Hepatocyte (in vitro differentiated cells): ENCODE measurements at regions not wholly inside any gene's neighbourhood (a gene's known extent, or its start where the extent isn't known, plus 50 kb on each side); places are given as distances from the start of the nearest gene placed in this dataset.

ENCODE experiments used
- DNase-seq: peaks from one replicate; pipeline ENCODE4 v3.0.0-alpha.2; 2016; ENCODE audit warnings: low spot score
- H2AFZ ChIP-seq: fragments of 200-600 bp; sonication (generic); 2 replicates; pipeline ENCODE4 v1.6.0; 2016; ENCODE audit warnings: antibody characterized with exemption, mild to moderate bottlenecking
- H3K27ac ChIP-seq: fragments of 200-600 bp; sonication (generic); 2 replicates; pipeline ENCODE4 v1.5.1; 2016; ENCODE audit warnings: mild to moderate bottlenecking
- H3K27me3 ChIP-seq: fragments of 200-600 bp; sonication (generic); 2 replicates; pipeline ENCODE4 v1.6.1; 2016
- H3K36me3 ChIP-seq: fragments of 200-600 bp; sonication (generic); replicated peaks from 2 replicates; pipeline ENCODE4 v1.5.1; 2016; ENCODE audit warnings: low read depth; ENCODE audit not compliant: insufficient read depth
- H3K4me1 ChIP-seq: fragments of 200-600 bp; sonication (generic); 2 replicates; pipeline ENCODE4 v1.5.1; 2016; ENCODE audit warnings: mild to moderate bottlenecking, moderate library complexity; ENCODE audit not compliant: insufficient read depth
- H3K4me2 ChIP-seq: fragments of 200-600 bp; sonication (generic); 2 replicates; pipeline ENCODE4 v1.6.0; 2016
- H3K4me3 ChIP-seq: fragments of 200-600 bp; sonication (generic); 2 replicates; pipeline ENCODE4 v1.5.1; 2016; ENCODE audit warnings: mild to moderate bottlenecking
- H3K79me2 ChIP-seq: fragments of 200-600 bp; sonication (generic); 2 replicates; pipeline ENCODE4 v1.6.0; 2017; ENCODE audit warnings: mild to moderate bottlenecking
- H3K9me2 ChIP-seq: fragments of 200-600 bp; sonication (generic); replicated peaks from 2 replicates; pipeline ENCODE4 v1.6.0; 2017; ENCODE audit warnings: mild to moderate bottlenecking; ENCODE audit not compliant: insufficient read depth
- H3K9me3 ChIP-seq: fragments of 200-600 bp; sonication (generic); 2 replicates; pipeline ENCODE4 v1.5.1; 2016; ENCODE audit warnings: low read depth, mild to moderate bottlenecking
- H4K20me1 ChIP-seq: fragments of 200-600 bp; sonication (generic); 2 replicates; pipeline ENCODE4 v1.6.0; 2016; ENCODE audit warnings: mild to moderate bottlenecking; ENCODE audit not compliant: insufficient read depth, poor library complexity, severe bottlenecking
- CTCF ChIP-seq: fragments of 200-600 bp; sonication (generic); IDR thresholded peaks from 2 replicates; pipeline ENCODE4 v1.5.1; 2016; ENCODE audit warnings: antibody characterized with exemption, mild to moderate bottlenecking; ENCODE audit not compliant: poor library complexity
- EZH2 ChIP-seq: fragments of 200-600 bp; sonication (generic); IDR thresholded peaks from 2 replicates; pipeline ENCODE4 v1.6.1; 2016; ENCODE audit warnings: antibody characterized with exemption, mild to moderate bottlenecking, borderline replicate concordance
- EZH2phosphoT487 ChIP-seq: fragments of 200-600 bp; sonication (generic); IDR thresholded peaks from one replicate; pipeline ENCODE4 v1.6.1; 2018; ENCODE audit warnings: antibody characterized with exemption, mild to moderate bottlenecking, low read depth, moderate library complexity; ENCODE audit not compliant: unreplicated experiment, severe bottlenecking
- WGBS: methylation state at CpG from one replicate; pipeline ENCODE4 v1.1.6; 2016; ENCODE audit warnings: low lambda C conversion rate; ENCODE audit errors: missing lambda C conversion rate; 5-methylcytosine and 5-hydroxymethylcytosine counted together

- Histone ChIP-seq H3K36me3 (no peaks in the 10 kb centered on the region), H4K20me1 (no peaks in the 10 kb centered on the region), H2AFZ (no peak overlapping the region), H3K4me3 (no peak overlapping the region), H3K4me1 (no peaks in the 10 kb centered on the region), H3K27me3 (no peaks in the 10 kb centered on the region), H3K4me2 (no peak overlapping the region), H3K9me2 (no peaks in the 10 kb centered on the region), H3K9me3 (no peaks in the 10 kb centered on the region), H3K79me2 (no peaks in the 10 kb centered on the region), H3K27ac (no peak overlapping the region)
- DNase-seq, result no peak
- TF ChIP-seq CTCF (no peak), EZH2 (no peak), EZH2phosphoT487 (no peak)
Measured at GRCh38 chr10:52918714-52919305, 146.2 kb upstream of the MBL2 start.

GRCh38 chr10:52915391-52915790, 142.8 kb upstream of the MBL2 start:
- no peak overlapping the region for H2AFZ ChIP-seq
- no peaks in the 10 kb centered on the region for H4K20me1 ChIP-seq
- no peaks in the 10 kb centered on the region for H3K79me2 ChIP-seq
- H3K36me3 ChIP-seq, result no peaks in the 10 kb centered on the region
- no peaks in the 10 kb centered on the region for H3K9me2 ChIP-seq
- no peak overlapping the region for H3K4me2 ChIP-seq
- no peaks in the 10 kb centered on the region for H3K9me3 ChIP-seq
- H3K4me3 ChIP-seq, result no peak overlapping the region
- WGBS, result 91% methylated on average over 1 of the region's 1 CpG
- H3K27ac ChIP-seq, result no peak overlapping the region
- H3K27me3 ChIP-seq, result no peaks in the 10 kb centered on the region
- DNase-seq, result no peak
- no peaks in the 10 kb centered on the region for H3K4me1 ChIP-seq
- TF ChIP-seq EZH2 (no peak), EZH2phosphoT487 (no peak), CTCF (no peak)

GRCh38 chr10:52911163-52911562, 138.6 kb upstream of the MBL2 start:
- H3K4me1 ChIP-seq, result no peaks in the 10 kb centered on the region
- H3K27ac ChIP-seq, result no peak overlapping the region
- no peaks in the 10 kb centered on the region for H3K79me2 ChIP-seq
- no peak overlapping the region for H3K4me3 ChIP-seq
- no peaks in the 10 kb centered on the region for H4K20me1 ChIP-seq
- no peaks in the 10 kb centered on the region for H3K36me3 ChIP-seq
- H3K9me3 ChIP-seq, result no peaks in the 10 kb centered on the region
- H3K27me3 ChIP-seq, result no peaks in the 10 kb centered on the region
- DNase-seq, result no peak
- H3K4me2 ChIP-seq, result no peak overlapping the region
- no peak for TF ChIP-seq CTCF
- TF ChIP-seq EZH2phosphoT487, result no peak
- no peak for TF ChIP-seq EZH2
- 96% methylated on average over 1 of the region's 1 CpG for WGBS
- H3K9me2 ChIP-seq, result no peaks in the 10 kb centered on the region
- H2AFZ ChIP-seq, result no peak overlapping the region

GRCh38 chr10:52908478-52908877, 135.9 kb upstream of the MBL2 start:
- no peaks in the 10 kb centered on the region for H3K79me2 ChIP-seq
- H4K20me1 ChIP-seq, result no peaks in the 10 kb centered on the region
- H3K27ac ChIP-seq, result no peak overlapping the region
- WGBS, result 54% methylated on average over 5 of the region's 5 CpGs
- no peak for TF ChIP-seq CTCF
- TF ChIP-seq EZH2, result no peak
- no peak for TF ChIP-seq EZH2phosphoT487
- H3K4me3 ChIP-seq, result no peak overlapping the region
- H3K9me3 ChIP-seq, result no peaks in the 10 kb centered on the region
- no peaks in the 10 kb centered on the region for H3K4me1 ChIP-seq
- H3K27me3 ChIP-seq, result no peaks in the 10 kb centered on the region
- H3K9me2 ChIP-seq, result no peaks in the 10 kb centered on the region
- no peaks in the 10 kb centered on the region for H3K36me3 ChIP-seq
- no peak for DNase-seq
- no peak overlapping the region for H2AFZ ChIP-seq
- H3K4me2 ChIP-seq, result no peak overlapping the region
